ENCODE measurements at regions not wholly inside any gene's neighbourhood (a gene's known extent, or its start where the extent isn't known, plus 50 kb on each side); places are given as distances from the start of the nearest gene placed in this dataset.

GRCh38 chr7:152553671-152554317 is 118.0 kb upstream of the KMT2C start:
- DNase-seq (ENCODE audit: low read depth, low spot score): no peak
- Mint-ChIP-seq H3K4me1 (no peaks in the 10 kb centered on the region), H3K9me3 (no peaks in the 10 kb centered on the region), H3K4me3 (no peak overlapping the region), H3K36me3 (ENCODE audit: low read depth) (no peaks in the 10 kb centered on the region), H3K27me3 (ENCODE audit: low read depth) (no peaks in the 10 kb centered on the region), H3K27ac (ENCODE audit: unreplicated experiment) (no peak overlapping the region)
- TF ChIP-seq CTCF (conservative IDR thresholded peaks at IDR 0.05): no peak

GRCh38 chr7:152551304-152552036 is 115.7 kb upstream of the KMT2C start:
- no peak for DNase-seq (ENCODE audit: low read depth, low spot score)
- Mint-ChIP-seq H3K4me1 (no peaks in the 10 kb centered on the region), H3K27ac (ENCODE audit: unreplicated experiment) (no peak overlapping the region), H3K9me3 (no peaks in the 10 kb centered on the region), H3K4me3 (no peak overlapping the region), H3K27me3 (ENCODE audit: low read depth) (no peaks in the 10 kb centered on the region), H3K36me3 (ENCODE audit: low read depth) (no peaks in the 10 kb centered on the region)
- TF ChIP-seq CTCF (conservative IDR thresholded peaks at IDR 0.05): no peak

- Mint-ChIP-seq H3K27ac (ENCODE audit: unreplicated experiment) (no peak overlapping the region), H3K4me3 (no peak overlapping the region), H3K36me3 (ENCODE audit: low read depth) (peaks cover 2% of the 10 kb centered on the region), H3K9me3 (peaks cover 3% of the 10 kb centered on the region), H3K27me3 (ENCODE audit: low read depth) (peaks cover 8% of the 10 kb centered on the region), H3K4me1 (peaks cover 23% of the 10 kb centered on the region)
- DNase-seq (ENCODE audit: low read depth, low spot score): no peak
- no peak for TF ChIP-seq CTCF (conservative IDR thresholded peaks at IDR 0.05)
Observed at GRCh38 chr7:152544971-152545619, 109.3 kb upstream of the KMT2C start.

- peaks cover 23% of the 10 kb centered on the region for H3K4me1 Mint-ChIP-seq
- H3K4me3 Mint-ChIP-seq: no peak overlapping the region
- no peak for TF ChIP-seq CTCF (conservative IDR thresholded peaks at IDR 0.05)
- peaks cover 8% of the 10 kb centered on the region for H3K27me3 Mint-ChIP-seq (ENCODE audit: low read depth)
- H3K36me3 Mint-ChIP-seq (ENCODE audit: low read depth): peaks cover 2% of the 10 kb centered on the region
- DNase-seq (ENCODE audit: low read depth, low spot score): no peak
- H3K9me3 Mint-ChIP-seq: peaks cover 3% of the 10 kb centered on the region
- no peak overlapping the region for H3K27ac Mint-ChIP-seq (ENCODE audit: unreplicated experiment)
Observed at GRCh38 chr7:152544481-152544927, 108.7 kb upstream of the KMT2C start.

- peaks cover 2% of the 10 kb centered on the region for H3K36me3 Mint-ChIP-seq (ENCODE audit: low read depth)
- H3K4me1 Mint-ChIP-seq: peaks cover 23% of the 10 kb centered on the region
- H3K27ac Mint-ChIP-seq (ENCODE audit: unreplicated experiment): no peak overlapping the region
- H3K9me3 Mint-ChIP-seq: peaks cover 3% of the 10 kb centered on the region
- H3K27me3 Mint-ChIP-seq (ENCODE audit: low read depth): peaks cover 8% of the 10 kb centered on the region
- no peak for TF ChIP-seq CTCF (conservative IDR thresholded peaks at IDR 0.05)
- no peak for DNase-seq (ENCODE audit: low read depth, low spot score)
- H3K4me3 Mint-ChIP-seq: no peak overlapping the region
Observed at GRCh38 chr7:152543799-152544198, 108.0 kb upstream of the KMT2C start.

Measured in neural crest cell (in vitro differentiated cells).